HEK293 (cell line): ENCODE measurements at regions not wholly inside any gene's neighbourhood (a gene's known extent, or its start where the extent isn't known, plus 50 kb on each side); places are given as distances from the start of the nearest gene placed in this dataset.

ENCODE experiments used
- CTCF ChIP-seq: fragments of 450-650 bp; formaldehyde crosslinking; IDR thresholded peaks from 2 replicates; pipeline ENCODE4 v1.5.1; 2016; ENCODE audit warnings: missing biosample characterization, missing genetic modification characterization
- GLI4 ChIP-seq: fragments of 450-650 bp; formaldehyde crosslinking; IDR thresholded peaks from 2 replicates; pipeline ENCODE4 v1.5.1; 2016; ENCODE audit warnings: missing biosample characterization, missing genetic modification characterization
- KLF7 ChIP-seq: fragments of 450-650 bp; formaldehyde crosslinking; IDR thresholded peaks from 2 replicates; pipeline ENCODE4 v1.5.1; 2016; ENCODE audit warnings: missing biosample characterization, missing genetic modification characterization, borderline replicate concordance
- ZNF274 ChIP-seq, 2 experiments: fragments of 200-500 bp in 1 of 2; fragments of 450-650 bp in 1 of 2; sonication (Bioruptor generic) in 1 of 2; formaldehyde crosslinking in 1 of 2; IDR thresholded peaks; 2 replicates each; pipeline versions ENCODE4 v1.5.1 to v1.6.1; 2014 to 2016; ENCODE audit warnings: borderline replicate concordance in 1 of 2, inconsistent platforms in 1 of 2, low read length in 1 of 2, missing biosample characterization in 1 of 2, missing genetic modification characterization in 1 of 2
- ZNF404 ChIP-seq: fragments of 450-650 bp; formaldehyde crosslinking; IDR thresholded peaks from 2 replicates; pipeline ENCODE4 v1.5.1; 2017; ENCODE audit warnings: missing biosample characterization, missing genetic modification characterization
- ZNF510 ChIP-seq: fragments of 450-650 bp; formaldehyde crosslinking; IDR thresholded peaks from 2 replicates; pipeline ENCODE4 v1.5.1; 2018; ENCODE audit warnings: mild to moderate bottlenecking, missing genetic modification characterization, missing biosample characterization; ENCODE audit not compliant: insufficient replicate concordance
- ZNF707 ChIP-seq: fragments of 450-650 bp; formaldehyde crosslinking; IDR thresholded peaks from 2 replicates; pipeline ENCODE4 v1.5.1; 2016; ENCODE audit warnings: missing biosample characterization, missing genetic modification characterization
- ZNF776 ChIP-seq: fragments of 450-650 bp; formaldehyde crosslinking; IDR thresholded peaks from 2 replicates; pipeline ENCODE4 v1.5.0; 2017; ENCODE audit warnings: missing biosample characterization, missing genetic modification characterization, borderline replicate concordance
- TF ChIP-seq, protein P1 (sequence below): fragments of 450-650 bp; formaldehyde crosslinking; IDR thresholded peaks from 2 replicates; pipeline ENCODE4 v1.5.1; 2016; ENCODE audit warnings: missing biosample characterization, missing genetic modification characterization
- TF ChIP-seq, protein P2 (sequence below): fragments of 450-650 bp; formaldehyde crosslinking; IDR thresholded peaks from 2 replicates; pipeline ENCODE4 v1.5.1; 2016; ENCODE audit warnings: missing biosample characterization, missing genetic modification characterization

DNA sequence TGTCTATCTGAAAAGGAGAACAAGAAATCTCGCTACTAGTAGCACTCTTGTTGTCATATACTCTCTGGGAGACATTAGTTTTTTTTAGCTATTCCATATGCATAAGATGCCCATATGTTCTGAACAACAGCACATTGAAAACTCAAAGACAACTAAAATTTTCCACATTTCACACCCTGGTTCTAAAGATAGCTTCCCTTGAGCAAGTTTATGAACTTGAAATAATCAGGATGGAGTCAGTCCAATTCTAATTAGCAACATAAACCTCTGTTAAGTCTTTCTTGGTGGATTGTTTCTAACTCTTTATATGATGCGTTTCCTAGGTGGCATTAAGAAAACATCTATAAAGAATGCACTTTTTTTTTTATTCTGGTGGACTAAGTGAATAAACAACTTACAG lies 1095.3 kb downstream of the GRM8 start:
- TF ChIP-seq, protein P1, sequence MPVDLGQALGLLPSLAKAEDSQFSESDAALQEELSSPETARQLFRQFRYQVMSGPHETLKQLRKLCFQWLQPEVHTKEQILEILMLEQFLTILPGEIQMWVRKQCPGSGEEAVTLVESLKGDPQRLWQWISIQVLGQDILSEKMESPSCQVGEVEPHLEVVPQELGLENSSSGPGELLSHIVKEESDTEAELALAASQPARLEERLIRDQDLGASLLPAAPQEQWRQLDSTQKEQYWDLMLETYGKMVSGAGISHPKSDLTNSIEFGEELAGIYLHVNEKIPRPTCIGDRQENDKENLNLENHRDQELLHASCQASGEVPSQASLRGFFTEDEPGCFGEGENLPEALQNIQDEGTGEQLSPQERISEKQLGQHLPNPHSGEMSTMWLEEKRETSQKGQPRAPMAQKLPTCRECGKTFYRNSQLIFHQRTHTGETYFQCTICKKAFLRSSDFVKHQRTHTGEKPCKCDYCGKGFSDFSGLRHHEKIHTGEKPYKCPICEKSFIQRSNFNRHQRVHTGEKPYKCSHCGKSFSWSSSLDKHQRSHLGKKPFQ: no peak
- no peak for TF ChIP-seq ZNF274 (IDR thresholded peaks at IDR 0.05; ENCODE audit: low read length)
- TF ChIP-seq ZNF274 (tag by site-specific recombination; IDR thresholded peaks at IDR 0.05; ENCODE audit: borderline replicate concordance): no peak
- TF ChIP-seq ZNF404 (tag by site-specific recombination): no peak
- TF ChIP-seq KLF7 (tag by site-specific recombination): no peak
- TF ChIP-seq CTCF (tag by site-specific recombination): no peak
- no peak for TF ChIP-seq ZNF510
- TF ChIP-seq, protein P2, sequence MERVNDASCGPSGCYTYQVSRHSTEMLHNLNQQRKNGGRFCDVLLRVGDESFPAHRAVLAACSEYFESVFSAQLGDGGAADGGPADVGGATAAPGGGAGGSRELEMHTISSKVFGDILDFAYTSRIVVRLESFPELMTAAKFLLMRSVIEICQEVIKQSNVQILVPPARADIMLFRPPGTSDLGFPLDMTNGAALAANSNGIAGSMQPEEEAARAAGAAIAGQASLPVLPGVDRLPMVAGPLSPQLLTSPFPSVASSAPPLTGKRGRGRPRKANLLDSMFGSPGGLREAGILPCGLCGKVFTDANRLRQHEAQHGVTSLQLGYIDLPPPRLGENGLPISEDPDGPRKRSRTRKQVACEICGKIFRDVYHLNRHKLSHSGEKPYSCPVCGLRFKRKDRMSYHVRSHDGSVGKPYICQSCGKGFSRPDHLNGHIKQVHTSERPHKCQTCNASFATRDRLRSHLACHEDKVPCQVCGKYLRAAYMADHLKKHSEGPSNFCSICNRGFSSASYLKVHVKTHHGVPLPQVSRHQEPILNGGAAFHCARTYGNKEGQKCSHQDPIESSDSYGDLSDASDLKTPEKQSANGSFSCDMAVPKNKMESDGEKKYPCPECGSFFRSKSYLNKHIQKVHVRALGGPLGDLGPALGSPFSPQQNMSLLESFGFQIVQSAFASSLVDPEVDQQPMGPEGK (tag by site-specific recombination): no peak
- TF ChIP-seq GLI4: no peak
- no peak for TF ChIP-seq ZNF707 (tag by site-specific recombination)
- TF ChIP-seq ZNF776 (tag by site-specific recombination): no peak
